Body of pancreas (tissue), 4 donors: ENCODE measurements at regions not wholly inside any gene's neighbourhood (a gene's known extent, or its start where the extent isn't known, plus 50 kb on each side); places are given as distances from the start of the nearest gene placed in this dataset.

Experiments used
- POLR2A ChIP-seq, 3 donors: fragments of 450-650 bp; IDR thresholded peaks; one replicate each; pipeline ENCODE4 v1.6.1; 2016; ENCODE audit warnings: antibody characterized with exemption in 3 of 3, mild to moderate bottlenecking in 2 of 3
- TF ChIP-seq, protein P1 (sequence below), 7 experiments: fragments of 450-650 bp in 4 of 7; fragments of 200-600 bp in 3 of 7; sonication (generic) in 3 of 7; IDR thresholded peaks; one replicate each; pipeline ENCODE4 v1.5.1; 2016 to 2019; ENCODE audit warnings: antibody characterized with exemption in 7 of 7

DNA sequence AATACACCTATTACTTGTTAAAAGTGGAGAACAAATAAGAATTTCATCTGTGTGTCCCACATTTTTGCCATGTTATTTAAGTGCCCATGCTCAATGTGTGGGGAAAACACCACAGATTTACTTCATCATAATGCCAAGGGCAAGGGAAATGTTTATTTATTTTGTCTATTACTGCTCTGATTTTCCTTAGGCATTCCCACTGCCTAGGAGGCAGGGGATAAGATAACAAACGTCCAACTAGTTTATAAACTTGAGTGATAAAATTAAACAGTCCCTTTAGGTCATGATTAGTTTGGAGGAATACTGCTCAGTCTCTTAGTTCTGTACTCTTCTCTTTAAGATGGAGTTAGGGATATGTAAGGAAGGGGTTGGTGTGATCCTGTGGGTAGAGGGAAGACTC is 598.4 kb upstream of the MARCKS start:
- TF ChIP-seq, protein P1, sequence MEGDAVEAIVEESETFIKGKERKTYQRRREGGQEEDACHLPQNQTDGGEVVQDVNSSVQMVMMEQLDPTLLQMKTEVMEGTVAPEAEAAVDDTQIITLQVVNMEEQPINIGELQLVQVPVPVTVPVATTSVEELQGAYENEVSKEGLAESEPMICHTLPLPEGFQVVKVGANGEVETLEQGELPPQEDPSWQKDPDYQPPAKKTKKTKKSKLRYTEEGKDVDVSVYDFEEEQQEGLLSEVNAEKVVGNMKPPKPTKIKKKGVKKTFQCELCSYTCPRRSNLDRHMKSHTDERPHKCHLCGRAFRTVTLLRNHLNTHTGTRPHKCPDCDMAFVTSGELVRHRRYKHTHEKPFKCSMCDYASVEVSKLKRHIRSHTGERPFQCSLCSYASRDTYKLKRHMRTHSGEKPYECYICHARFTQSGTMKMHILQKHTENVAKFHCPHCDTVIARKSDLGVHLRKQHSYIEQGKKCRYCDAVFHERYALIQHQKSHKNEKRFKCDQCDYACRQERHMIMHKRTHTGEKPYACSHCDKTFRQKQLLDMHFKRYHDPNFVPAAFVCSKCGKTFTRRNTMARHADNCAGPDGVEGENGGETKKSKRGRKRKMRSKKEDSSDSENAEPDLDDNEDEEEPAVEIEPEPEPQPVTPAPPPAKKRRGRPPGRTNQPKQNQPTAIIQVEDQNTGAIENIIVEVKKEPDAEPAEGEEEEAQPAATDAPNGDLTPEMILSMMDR (IDR thresholded peaks at IDR 0.05): no peak
- TF ChIP-seq POLR2A (IDR thresholded peaks at IDR 0.05): no peak
